NCI-H1436 (cell line): ENCODE measurements at regions not wholly inside any gene's neighbourhood (a gene's known extent, or its start where the extent isn't known, plus 50 kb on each side); places are given as distances from the start of the nearest gene placed in this dataset.

Source experiments
- DNase-seq: peaks from one replicate; lab custom pipeline; 2025; lab: John Stamatoyannopoulos, UW

DNA sequence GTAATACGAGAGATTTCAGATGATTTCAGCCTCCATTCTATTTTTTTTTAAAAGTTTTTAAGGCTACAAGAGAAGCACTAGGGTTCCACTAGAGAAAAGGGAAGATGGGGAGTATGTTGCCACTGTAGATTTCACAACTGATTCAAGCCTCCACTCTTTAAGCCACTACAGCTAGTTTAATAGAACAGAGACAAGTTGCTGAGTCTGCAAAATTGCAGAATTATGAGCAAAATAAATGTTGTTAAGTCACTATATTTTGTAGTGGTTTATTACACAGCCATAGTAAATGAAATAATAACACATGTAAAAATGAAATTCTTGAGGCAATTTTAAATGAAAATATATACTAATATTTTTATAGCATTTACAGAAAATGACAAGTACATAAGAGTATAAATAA lies 96.0 kb upstream of the POT1 start:
- no peak for DNase-seq

DNA sequence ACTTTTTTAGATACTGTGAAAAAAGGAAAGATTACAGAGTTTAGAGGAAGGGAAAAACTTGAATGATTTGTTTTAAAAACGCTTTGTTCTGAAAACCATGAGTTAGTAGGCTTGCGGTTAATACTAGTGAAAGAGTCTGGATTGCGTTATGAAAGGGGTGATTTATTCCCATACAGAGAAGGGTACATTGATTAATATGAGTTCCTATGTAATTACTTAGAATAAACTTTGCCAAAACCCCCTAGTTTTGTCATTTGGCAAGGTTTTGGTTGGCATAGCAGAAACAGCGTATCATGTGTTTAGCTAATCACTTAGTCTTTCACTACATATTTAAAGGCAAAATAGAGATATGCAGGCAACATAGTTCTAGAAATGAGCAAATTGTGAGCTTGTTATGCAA lies 91.2 kb upstream of the POT1 start:
- DNase-seq: no peak

DNA sequence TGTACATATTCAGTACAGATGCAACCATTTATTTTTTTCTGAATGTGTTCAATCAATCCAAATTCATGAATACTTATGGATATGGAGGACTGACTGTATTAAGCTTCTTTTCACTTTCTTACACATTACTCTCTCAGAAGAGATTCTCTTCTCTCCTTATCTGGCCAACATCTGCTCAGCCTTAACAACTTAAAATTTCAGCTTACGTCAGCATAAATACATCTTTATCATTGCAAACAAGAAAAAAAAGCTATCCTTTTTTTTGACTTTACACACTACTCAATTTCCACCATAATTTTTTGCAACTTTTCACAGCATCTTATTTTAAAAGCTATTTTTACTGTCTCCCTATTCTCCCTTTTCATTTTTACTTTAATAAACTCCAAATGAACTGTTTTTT lies 80.9 kb upstream of the POT1 start:
- no peak for DNase-seq

DNA sequence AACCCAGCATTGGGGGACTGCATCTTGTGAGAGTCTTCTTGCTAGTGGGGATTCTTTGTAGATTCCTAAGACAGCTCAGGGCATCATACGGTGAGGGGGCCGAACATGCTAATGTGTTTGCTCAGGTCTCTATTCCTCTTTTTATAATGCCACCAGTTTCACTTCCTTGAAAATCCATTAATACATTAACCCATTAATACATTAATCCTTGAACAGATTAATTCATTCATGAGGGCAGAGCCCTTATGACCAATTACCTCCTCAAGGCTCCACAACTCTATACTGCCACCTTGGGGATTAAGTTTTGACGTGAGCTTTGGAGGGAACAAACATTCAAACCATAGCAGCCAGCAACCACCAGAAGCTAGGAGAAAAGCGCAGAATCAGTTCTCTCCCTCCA lies 67.2 kb upstream of the POT1 start:
- DNase-seq: no peak

DNA sequence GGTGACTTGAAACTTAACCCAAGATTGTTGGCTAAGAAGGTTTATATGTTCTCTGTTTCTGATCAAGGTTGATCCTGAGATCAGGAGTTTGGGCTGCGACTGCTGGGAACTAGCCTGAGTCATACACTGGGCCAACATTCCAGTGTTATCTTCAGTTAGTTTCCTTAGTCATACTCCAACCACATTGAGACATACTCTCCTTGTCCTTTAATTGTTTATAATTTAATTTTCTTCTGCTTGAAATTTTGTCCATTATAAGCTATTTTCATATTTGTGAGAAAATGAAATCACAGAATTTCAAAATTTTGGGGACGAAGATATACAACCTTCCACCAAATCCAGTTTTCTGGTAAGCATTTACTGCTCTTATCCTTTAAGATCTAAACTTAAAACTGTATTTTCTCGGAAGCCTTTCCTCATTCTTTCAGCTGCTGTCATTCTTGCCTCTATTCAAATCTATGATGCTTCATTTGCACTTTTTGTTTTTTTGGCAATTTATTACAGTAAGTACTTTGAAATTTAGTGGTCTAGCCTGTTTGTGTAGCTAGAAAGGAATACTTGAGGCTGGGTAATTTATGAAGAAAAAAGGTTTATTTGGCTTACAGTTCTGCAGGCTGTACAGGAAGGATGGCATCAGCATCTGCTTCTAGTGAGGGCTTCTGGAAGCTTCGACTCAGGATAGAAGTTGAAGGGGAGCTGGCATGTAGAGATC lies 63.4 kb upstream of the POT1 start:
- no peak for DNase-seq

DNA sequence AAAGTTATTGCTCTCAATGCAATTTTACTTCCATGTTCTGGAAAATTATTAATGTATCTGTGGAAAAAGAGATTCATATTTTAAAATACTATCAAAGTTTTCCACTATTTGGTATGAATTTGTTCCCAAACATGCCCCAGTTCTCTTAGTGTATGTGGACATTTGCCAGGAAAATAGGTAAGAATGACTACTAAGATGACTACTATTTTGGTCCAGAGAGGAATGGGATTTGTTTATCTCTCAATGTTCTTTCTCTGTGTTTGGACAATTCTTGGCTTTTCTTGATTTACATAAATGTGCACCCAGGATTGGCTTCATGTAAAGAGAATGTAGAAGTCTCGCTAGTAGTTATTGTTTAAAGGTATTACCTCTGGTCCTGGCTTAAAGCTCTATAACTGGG lies 60.3 kb upstream of the POT1 start:
- no peak for DNase-seq
